HG02623 (cell line): ENCODE measurements at regions not wholly inside any gene's neighbourhood (a gene's known extent, or its start where the extent isn't known, plus 50 kb on each side); places are given as distances from the start of the nearest gene placed in this dataset.

ENCODE experiments used
- ATAC-seq: cut with Tn5 transposase; IDR thresholded peaks from one replicate; pipeline ENCODE4 v1.9.1; 2021; ENCODE audit warnings: moderate library complexity; ENCODE audit not compliant: unreplicated experiment

DNA sequence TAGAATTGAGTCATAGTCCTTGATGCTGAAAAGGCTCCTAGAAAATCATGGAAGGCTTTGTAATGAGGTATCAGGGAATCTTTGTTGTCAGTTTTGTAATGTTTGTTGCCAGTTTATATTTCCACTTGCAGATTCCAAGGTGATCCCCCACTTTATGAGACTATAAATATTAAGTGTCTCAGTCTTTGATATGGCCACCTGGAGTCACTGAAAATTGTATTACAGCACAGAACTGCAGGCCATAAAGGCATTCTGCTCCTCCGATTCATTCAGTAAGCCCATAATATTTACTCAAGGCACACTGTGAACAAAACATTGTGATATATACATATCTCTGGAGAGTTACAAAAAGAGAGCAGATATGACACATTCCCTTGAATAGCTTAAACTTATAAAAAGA, 457.8 kb upstream of the ZNF385D start:
- ATAC-seq: no peak

GRCh38 chr3:22209578-22209977, 458.6 kb upstream of the ZNF385D start:
- no peak for ATAC-seq

GRCh38 chr3:22210693-22211092, 459.7 kb upstream of the ZNF385D start:
- ATAC-seq: no peak

- ATAC-seq: no peak
Observed at GRCh38 chr3:22216601-22217000, 465.6 kb upstream of the ZNF385D start.

DNA sequence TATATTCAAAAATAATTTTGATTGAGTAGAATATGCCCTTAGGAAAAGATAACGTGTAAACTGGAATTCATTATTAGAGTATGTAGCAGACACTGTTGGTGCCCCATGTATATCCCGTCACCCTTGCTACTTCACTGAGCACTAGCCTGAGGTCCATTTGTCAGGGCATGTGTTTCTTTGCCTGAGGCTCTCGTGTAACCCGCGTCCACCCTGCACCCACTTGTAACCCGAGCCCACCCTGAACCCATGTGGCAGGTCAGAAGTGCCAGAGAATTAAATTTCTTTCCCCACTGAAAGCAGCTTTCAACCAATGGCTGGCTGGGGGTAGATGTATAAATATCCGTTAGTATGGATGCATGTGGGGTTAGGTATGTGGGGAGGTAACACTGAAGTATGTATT, 474.2 kb upstream of the ZNF385D start:
- ATAC-seq: no peak

DNA sequence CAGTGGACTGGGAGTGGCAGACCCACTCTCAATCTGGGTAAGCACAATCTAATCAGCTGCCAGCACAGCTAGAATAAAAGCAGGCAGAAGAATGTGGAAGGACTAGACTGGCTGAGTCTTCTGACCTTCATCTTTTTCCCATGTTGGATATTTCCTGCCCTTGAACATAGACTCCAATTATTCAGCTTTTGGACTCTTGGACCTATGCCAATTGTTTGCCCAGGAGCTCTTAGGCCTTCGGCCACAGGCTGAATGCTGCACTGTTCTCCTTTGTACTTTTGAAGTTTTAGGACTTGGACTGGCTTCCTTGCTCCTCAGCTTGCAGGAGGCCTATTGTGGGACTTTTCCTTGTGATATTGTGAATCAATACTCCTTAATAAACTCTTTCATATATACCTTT, 477.7 kb upstream of the ZNF385D start:
- no peak for ATAC-seq

DNA sequence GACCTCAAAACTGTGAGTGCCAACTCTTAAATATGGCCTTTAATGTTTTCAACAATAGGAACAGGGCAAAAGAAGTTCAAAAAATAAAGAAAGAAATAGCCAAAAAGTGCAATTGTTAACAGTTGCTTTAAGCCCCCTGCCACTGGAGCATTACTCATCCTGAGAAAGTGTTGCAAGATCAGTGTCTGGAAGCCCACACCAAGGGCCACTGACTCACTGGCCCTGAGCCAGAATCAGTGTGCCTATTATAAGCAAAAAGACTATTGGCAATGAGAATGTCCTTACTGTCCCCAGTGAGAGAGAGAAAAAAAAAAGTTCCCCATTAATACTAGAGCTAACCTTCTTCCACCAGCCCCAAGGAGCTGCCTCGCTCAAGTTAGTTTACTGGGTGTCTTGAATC, 480.1 kb upstream of the ZNF385D start:
- ATAC-seq: no peak

- peak; percentile 78 for ATAC-seq
Observed at GRCh38 chr3:22236490-22237270, 485.7 kb upstream of the ZNF385D start.

- no peak for ATAC-seq
Observed at GRCh38 chr3:22239011-22239410, 488.0 kb upstream of the ZNF385D start.

DNA sequence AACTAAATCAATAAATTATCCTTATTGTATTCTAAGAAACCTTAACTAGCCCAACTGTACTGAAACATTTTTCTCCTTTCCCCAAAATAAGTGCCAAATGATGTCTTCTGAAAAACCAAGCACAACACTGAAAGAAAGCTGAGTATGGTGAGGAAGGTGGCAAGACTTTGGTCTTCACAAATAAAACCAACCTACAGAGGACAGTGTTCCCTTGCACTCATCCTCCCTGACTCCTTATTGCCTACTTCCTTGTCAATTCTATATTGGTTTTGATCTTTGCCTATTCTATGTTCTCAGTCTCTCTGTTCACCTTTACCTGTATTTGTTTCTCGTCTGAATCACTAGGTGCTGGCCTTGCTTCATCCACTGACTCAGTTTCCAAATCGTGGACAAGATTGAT, 490.1 kb upstream of the ZNF385D start:
- no peak for ATAC-seq

- no peak for ATAC-seq
Observed at GRCh38 chr3:22244761-22245521, 493.9 kb upstream of the ZNF385D start.

- no peak for ATAC-seq
Observed at GRCh38 chr3:22245811-22246583, 495.0 kb upstream of the ZNF385D start.

DNA sequence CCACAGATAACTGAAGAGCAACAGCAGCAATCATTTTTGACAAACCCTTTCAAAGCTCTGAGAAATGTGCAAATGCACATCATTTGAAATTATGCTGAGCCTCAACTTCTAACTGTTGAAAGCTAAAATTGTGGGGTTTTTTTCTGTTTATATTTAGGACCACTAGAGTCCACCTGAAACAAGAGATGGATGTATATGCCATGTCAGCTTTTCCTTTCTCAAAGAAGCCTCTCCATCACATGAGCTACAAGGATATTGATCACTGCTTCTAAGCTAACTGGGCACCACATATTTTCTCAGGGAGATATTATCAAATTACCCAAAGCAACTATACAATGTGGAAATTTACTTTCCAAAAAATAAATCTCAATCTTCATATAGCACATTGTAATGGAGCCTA, 498.6 kb upstream of the ZNF385D start:
- no peak for ATAC-seq

DNA sequence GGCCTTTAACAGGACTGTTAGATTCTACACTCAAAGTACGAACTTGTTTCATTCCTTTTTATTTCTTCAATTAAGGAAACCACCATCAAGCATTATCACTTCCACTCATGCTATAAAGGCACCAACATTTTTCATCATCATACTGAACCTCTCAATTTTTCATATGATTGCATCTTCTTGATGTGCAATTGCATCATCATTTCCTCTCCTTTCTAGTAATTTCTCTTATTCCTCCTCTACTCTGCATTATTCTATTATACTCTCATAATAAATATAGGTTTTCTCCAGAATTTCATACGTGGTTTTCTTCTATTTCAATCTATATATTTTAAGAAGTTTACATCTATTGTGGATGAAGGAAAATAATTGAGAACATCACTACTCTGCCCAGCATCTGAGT, 506.2 kb upstream of the ZNF385D start:
- ATAC-seq: no peak

- ATAC-seq: no peak
Observed at GRCh38 chr3:22262386-22262785, 511.4 kb upstream of the ZNF385D start.

- no peak for ATAC-seq
Observed at GRCh38 chr3:22263042-22263441, 512.0 kb upstream of the ZNF385D start.

- no peak for ATAC-seq
Observed at GRCh38 chr3:22265403-22265802, 514.4 kb upstream of the ZNF385D start.

DNA sequence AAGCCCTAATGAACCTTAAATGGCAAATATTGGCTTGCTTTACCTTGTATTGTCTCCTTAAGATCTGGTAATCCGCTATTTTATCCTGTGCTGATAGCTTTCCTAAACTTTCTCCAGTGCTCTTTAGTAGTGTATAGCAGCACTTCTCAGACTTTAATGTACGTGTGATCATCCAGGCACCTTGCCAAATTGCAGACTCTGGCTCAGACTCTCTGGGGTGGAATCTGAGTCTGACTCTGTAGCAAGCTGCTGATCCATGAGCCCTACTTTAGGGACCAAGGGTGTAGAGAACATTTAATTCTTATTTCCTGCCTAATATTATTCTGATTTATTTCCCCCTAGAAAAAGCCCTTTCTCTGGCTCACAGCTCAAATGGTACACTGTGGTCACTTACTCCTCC, 518.8 kb upstream of the ZNF385D start:
- no peak for ATAC-seq

- ATAC-seq: no peak
Observed at GRCh38 chr3:22276351-22276750, 525.3 kb upstream of the ZNF385D start.

DNA sequence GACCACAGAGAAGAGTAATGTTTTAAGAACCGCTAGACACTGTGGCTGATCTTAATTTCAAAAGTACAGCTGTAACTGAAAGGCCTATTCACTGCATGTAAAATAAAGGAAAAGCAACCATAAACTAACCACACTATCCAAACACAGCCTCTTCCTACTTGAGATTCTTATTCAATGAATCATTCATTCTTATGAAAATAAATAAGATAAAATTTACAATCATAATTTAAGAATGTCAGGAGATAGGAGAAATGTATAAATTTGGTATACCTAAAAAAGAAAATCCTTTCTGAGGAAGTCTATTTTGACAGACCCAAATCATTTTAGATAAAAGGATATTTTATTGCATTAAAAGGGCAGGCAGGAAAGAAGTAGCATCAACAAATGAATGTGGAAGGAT, 533.5 kb upstream of the ZNF385D start:
- no peak for ATAC-seq

GRCh38 chr3:22288756-22289155, 537.7 kb upstream of the ZNF385D start:
- no peak for ATAC-seq

GRCh38 chr3:22292681-22293080, 541.7 kb upstream of the ZNF385D start:
- ATAC-seq: no peak
